H1 (cell line): ENCODE measurements at regions not wholly inside any gene's neighbourhood (a gene's known extent, or its start where the extent isn't known, plus 50 kb on each side); places are given as distances from the start of the nearest gene placed in this dataset.
"Not testable (repeated sequence)": the region's sequence is repeated elsewhere in the genome, so short reads cannot be mapped to it uniquely, and the experiment has no call there.

Source experiments
- CTCF ChIA-PET: fragments of 300-600 bp; sonication (Branson Sonifier 250); formaldehyde crosslinking; loops from one replicate; lab custom pipeline; 2021; ENCODE audit not compliant: partially characterized antibody; lab: Charles Lee
- POLR2A ChIA-PET: fragments of 300-600 bp; sonication (Branson Sonifier 250); formaldehyde crosslinking; loops from one replicate; lab custom pipeline; 2021; ENCODE audit warnings: inconsistent platforms; ENCODE audit not compliant: partially characterized antibody; lab: Charles Lee
- DNase-seq, 2 experiments: peaks; one replicate each; pipeline versions ENCODE4 v3.0.0 to v3.0.0-alpha.2; 2010 to 2022; ENCODE audit warnings: low spot score in 2 of 2, low read depth in 1 of 2, mixed read lengths in 1 of 2
- FAIRE-seq: peaks from 2 replicates; lab custom pipeline; 2011; peaks lifted over from hg19 to GRCh38; lab: Jason Lieb, UNC
- H2AFZ ChIP-seq: 2 replicates; pipeline ENCODE4 v1.8.1; 2012; ENCODE audit warnings: low read length, inconsistent platforms
- H2AK5ac ChIP-seq: 2 replicates; pipeline ENCODE4 v1.6.1; 2013; ENCODE audit warnings: low read depth, low read length
- H2BK120ac ChIP-seq: replicated peaks from 2 replicates; pipeline ENCODE3; 2013; ENCODE audit warnings: low read depth, low read length, inconsistent platforms
- H2BK12ac ChIP-seq: 2 replicates; pipeline ENCODE4 v1.6.1; 2013; ENCODE audit warnings: low read depth, low read length
- H2BK15ac ChIP-seq: 2 replicates; pipeline ENCODE4 v1.6.1; 2013; ENCODE audit warnings: low read length
- H2BK20ac ChIP-seq: 2 replicates; pipeline ENCODE4 v1.6.1; 2013; ENCODE audit warnings: low read length
- H2BK5ac ChIP-seq: 2 replicates; pipeline ENCODE4 v1.6.1; 2013; ENCODE audit warnings: low read depth, low read length
- H3K14ac ChIP-seq: 2 replicates; pipeline ENCODE4 v1.6.1; 2013; ENCODE audit warnings: inconsistent platforms; ENCODE audit not compliant: insufficient read length
- H3K18ac ChIP-seq: 2 replicates; pipeline ENCODE4 v1.6.1; 2013; ENCODE audit warnings: low read length; ENCODE audit errors: extremely low read depth
- H3K23ac ChIP-seq: 2 replicates; pipeline ENCODE4 v1.6.1; 2013; ENCODE audit warnings: inconsistent platforms; ENCODE audit not compliant: insufficient read length
- H3K23me2 ChIP-seq: 2 replicates; pipeline ENCODE4 v1.6.1; 2013; ENCODE audit warnings: low read depth, low read length
- H3K27ac ChIP-seq: 2 replicates; pipeline ENCODE4 v1.6.1; 2011; ENCODE audit warnings: low read depth, low read length, inconsistent platforms
- H3K27me3 ChIP-seq, 4 experiments: replicated peaks in 1 of 4; 1 replicate in 1 of 4; 2 replicates in 3 of 4; pipeline versions ENCODE4 v1.6.1 to v1.8.1; 2011 to 2013; ENCODE audit warnings: low read length in 3 of 4, mild to moderate bottlenecking in 3 of 4, inconsistent platforms in 2 of 4, mixed read lengths in 2 of 4, moderate library complexity in 1 of 4; ENCODE audit not compliant: control insufficient read depth in 3 of 4, insufficient read depth in 3 of 4; ENCODE audit errors: extremely low read depth in 1 of 4
- H3K36me3 ChIP-seq, 4 experiments: 2 replicates each; pipeline versions ENCODE4 v1.6.1 to v1.8.1; 2011 to 2013; ENCODE audit warnings: mild to moderate bottlenecking in 4 of 4, low read length in 3 of 4, moderate library complexity in 2 of 4, control low read depth in 1 of 4, inconsistent platforms in 1 of 4; ENCODE audit not compliant: insufficient read depth in 4 of 4, control insufficient read depth in 2 of 4
- H3K4ac ChIP-seq: replicated peaks from 2 replicates; pipeline ENCODE3; 2013; ENCODE audit warnings: low read length, low read depth, mixed read lengths, inconsistent platforms; ENCODE audit not compliant: insufficient read length
- H3K4me1 ChIP-seq, 4 experiments: replicated peaks in 1 of 4; 1 replicate in 1 of 4; 2 replicates in 3 of 4; pipeline versions ENCODE4 v1.6.1 to v1.8.1; 2011 to 2013; ENCODE audit warnings: low read length in 3 of 4, inconsistent platforms in 2 of 4, mixed read lengths in 1 of 4; ENCODE audit not compliant: insufficient read depth in 4 of 4, control insufficient read depth in 3 of 4
- H3K4me2 ChIP-seq, 2 experiments: 2 replicates each; pipeline versions ENCODE4 v1.6.1 to v1.8.1; 2011 to 2013; ENCODE audit warnings: low read depth in 2 of 2, low read length in 2 of 2, control low read depth in 1 of 2, inconsistent platforms in 1 of 2, mild to moderate bottlenecking in 1 of 2; ENCODE audit not compliant: insufficient read depth in 1 of 2
- H3K4me3 ChIP-seq, 4 experiments: fragments of 200-600, 300-600 bp in 1 of 4; sonication (generic), shearing (Covaris generic), sonication (Bioruptor Twin) in 1 of 4; 2 replicates each; pipeline versions ENCODE4 v1.5.1 to v1.8.1; 2011 to 2016; ENCODE audit warnings: low read length in 4 of 4, low read depth in 3 of 4, control low read depth in 2 of 4, inconsistent platforms in 2 of 4, mild to moderate bottlenecking in 2 of 4, mixed read lengths in 1 of 4, moderate library complexity in 1 of 4; ENCODE audit not compliant: insufficient read depth in 2 of 4; ENCODE audit errors: extremely low read depth in 1 of 4
- H3K56ac ChIP-seq: replicated peaks from 2 replicates; pipeline ENCODE3; 2013; ENCODE audit warnings: low read depth, mild to moderate bottlenecking, mixed read lengths, low read length, inconsistent platforms; ENCODE audit not compliant: insufficient read length
- H3K79me1 ChIP-seq: 2 replicates; pipeline ENCODE4 v1.6.1; 2013; ENCODE audit warnings: low read depth, low read length, control low read depth
- H3K79me2 ChIP-seq, 2 experiments: 2 replicates each; pipeline versions ENCODE4 v1.6.1 to v1.8.1; 2012 to 2013; ENCODE audit warnings: low read length in 2 of 2, mild to moderate bottlenecking in 2 of 2, inconsistent platforms in 1 of 2; ENCODE audit not compliant: insufficient read depth in 2 of 2, control insufficient read depth in 1 of 2
- H3K9ac ChIP-seq, 4 experiments: replicated peaks in 1 of 4; 1 replicate in 1 of 4; 2 replicates in 3 of 4; pipeline versions ENCODE4 v1.6.1 to v1.8.1; 2011 to 2013; ENCODE audit warnings: low read depth in 3 of 4, low read length in 3 of 4, control low read depth in 2 of 4, mild to moderate bottlenecking in 2 of 4, moderate library complexity in 2 of 4, inconsistent platforms in 1 of 4; ENCODE audit errors: extremely low read depth in 1 of 4
- H3K9me3 ChIP-seq, 2 experiments: 2 replicates each; pipeline versions ENCODE4 v1.6.1 to v1.8.1; 2012 to 2013; ENCODE audit warnings: mild to moderate bottlenecking in 2 of 2, moderate library complexity in 2 of 2, control low read depth in 1 of 2, inconsistent platforms in 1 of 2, low read depth in 1 of 2, low read length in 1 of 2, mixed read lengths in 1 of 2; ENCODE audit not compliant: insufficient read depth in 2 of 2
- H4K20me1 ChIP-seq, 2 experiments: replicated peaks in 1 of 2; 2 replicates each; pipeline versions ENCODE3 to v1.8.1; 2011 to 2013; ENCODE audit warnings: inconsistent platforms in 2 of 2, low read length in 2 of 2, mild to moderate bottlenecking in 1 of 2; ENCODE audit not compliant: insufficient read depth in 2 of 2, control insufficient read depth in 1 of 2
- H4K5ac ChIP-seq: 2 replicates; pipeline ENCODE4 v1.6.1; 2013; ENCODE audit warnings: low read length, low read depth, mixed read lengths, inconsistent platforms; ENCODE audit not compliant: insufficient read length
- H4K8ac ChIP-seq: 2 replicates; pipeline ENCODE4 v1.8.0; 2013; ENCODE audit warnings: mild to moderate bottlenecking, moderate library complexity, low read length, inconsistent platforms; ENCODE audit not compliant: insufficient read depth; ENCODE audit errors: extremely low read depth
- H4K91ac ChIP-seq: replicated peaks from 2 replicates; pipeline ENCODE3; 2013; ENCODE audit warnings: low read length, mixed read lengths, inconsistent platforms; ENCODE audit not compliant: insufficient read length
- BCL11A ChIP-seq, 2 experiments: IDR thresholded peaks; one replicate each; pipeline ENCODE4 v1.6.1; 2011; ENCODE audit warnings: low read depth in 2 of 2, low read length in 2 of 2, mild to moderate bottlenecking in 2 of 2
- EP300 ChIP-seq, 2 experiments: IDR thresholded peaks; 1 replicate in 1 of 2; 2 replicates in 1 of 2; pipeline ENCODE4 v1.6.1; 2011 to 2012; ENCODE audit warnings: low read depth in 2 of 2, low read length in 2 of 2, mild to moderate bottlenecking in 2 of 2, borderline replicate concordance in 1 of 2, inconsistent platforms in 1 of 2, moderate library complexity in 1 of 2
- JUN ChIP-seq: IDR thresholded peaks from 2 replicates; pipeline ENCODE4 v1.6.1; 2011; ENCODE audit warnings: low read depth, mild to moderate bottlenecking, improper control_type of control experiment, low read length
- NANOG ChIP-seq: IDR thresholded peaks from 2 replicates; pipeline ENCODE4 v1.6.1; 2011; ENCODE audit warnings: low read length, low read depth, mild to moderate bottlenecking, inconsistent platforms; ENCODE audit not compliant: insufficient read depth, poor library complexity, severe bottlenecking
- NRF1 ChIP-seq: IDR thresholded peaks from 2 replicates; pipeline ENCODE4 v1.6.1; 2011; ENCODE audit warnings: mild to moderate bottlenecking, low read depth, low read length, improper control_type of control experiment
- PHF8 ChIP-seq: fragments of 200-600 bp; sonication (generic); conservative IDR thresholded peaks from 2 replicates; pipeline ENCODE4 v1.7.1; 2012; ENCODE audit warnings: low read depth, mild to moderate bottlenecking, inconsistent platforms, low read length, moderate library complexity
- RFX5 ChIP-seq: IDR thresholded peaks from 2 replicates; pipeline ENCODE4 v1.6.1; 2011; ENCODE audit warnings: low read depth, low read length, improper control_type of control experiment, borderline replicate concordance
- SP2 ChIP-seq: IDR thresholded peaks from 2 replicates; pipeline ENCODE4 v1.6.1; 2012; ENCODE audit warnings: mild to moderate bottlenecking, low read length, inconsistent platforms
- TEAD4 ChIP-seq: IDR thresholded peaks from 2 replicates; pipeline ENCODE4 v1.6.1; 2012; ENCODE audit warnings: low read depth, low read length, inconsistent platforms, mixed read lengths
- WGBS, 2 experiments: shearing (Covaris generic) in 1 of 2; methylation state at CpG; one replicate each; pipeline versions ENCODE4 v1.1.6 to v1.1.7; 2013 to 2015; ENCODE audit warnings: low lambda C conversion rate in 2 of 2, mixed read lengths in 2 of 2, inconsistent platforms in 1 of 2, low coverage in 1 of 2, missing lambda C conversion rate in 1 of 2; ENCODE audit not compliant: insufficient replicate concordance in 2 of 2, insufficient coverage in 1 of 2, insufficient read length in 1 of 2; ENCODE audit errors: extremely low coverage in 1 of 2, missing lambda C conversion rate in 1 of 2; 5-methylcytosine and 5-hydroxymethylcytosine counted together

- TF ChIP-seq NRF1: no peak
- TF ChIP-seq NANOG: no peak
- TF ChIP-seq BCL11A (IDR thresholded peaks at IDR 0.05; ENCODE audit: low read depth in 2 of 2, low read length in 2 of 2): no peak
- TF ChIP-seq SP2: no peak
- no peak for TF ChIP-seq RFX5
- no peak for TF ChIP-seq PHF8
- TF ChIP-seq EP300 (IDR thresholded peaks at IDR 0.05; ENCODE audit: borderline replicate concordance in 1 of 2, low read depth in 2 of 2, low read length in 2 of 2): no peak
- TF ChIP-seq JUN: no peak
- TF ChIP-seq TEAD4: no peak
Measured at GRCh38 chr4:130008461-130008860, 912.5 kb downstream of the C4orf33 start (continued).

GRCh38 chr4:130012806-130013205 lies 916.9 kb downstream of the C4orf33 start:
- not testable (repeated sequence) for H2BK5ac ChIP-seq, H4K91ac ChIP-seq, H2BK15ac ChIP-seq, H2BK20ac ChIP-seq, H3K23ac ChIP-seq, H3K56ac ChIP-seq, H3K27me3 ChIP-seq, H2BK12ac ChIP-seq, H3K79me1 ChIP-seq, DNase-seq, H3K9me3 ChIP-seq, H4K20me1 ChIP-seq, FAIRE-seq, H3K9ac ChIP-seq, H3K4me3 ChIP-seq, H2AFZ ChIP-seq, H3K18ac ChIP-seq, H4K5ac ChIP-seq, H3K4me1 ChIP-seq, H3K14ac ChIP-seq, H3K79me2 ChIP-seq, H4K8ac ChIP-seq, H3K27ac ChIP-seq, H2BK120ac ChIP-seq, H3K23me2 ChIP-seq, H3K4ac ChIP-seq, H3K36me3 ChIP-seq, H3K4me2 ChIP-seq, H2AK5ac ChIP-seq
- 93% methylated on average over 20 of the region's 29 CpGs; no CpG with 5 or more reads in 1 of the 2 experiments for WGBS, 2 experiments
- CTCF ChIA-PET: interaction anchor here (1.0 kb wide), 1 partner anchor 245 kb away, joined by 3 read pairs; no protein-coding TSS in a partner anchor
- POLR2A ChIA-PET: interaction anchor here (0.9 kb wide), 1 partner anchor 19 kb away, joined by 3 read pairs; no protein-coding TSS in a partner anchor
